ENCODE measurements at regions not wholly inside any gene's neighbourhood (a gene's known extent, or its start where the extent isn't known, plus 50 kb on each side); places are given as distances from the start of the nearest gene placed in this dataset.

GRCh38 chr3:163422671-163423070 lies 1655.6 kb downstream of the SI start:
- H3K36me3 ChIP-seq (replicated peaks in 1 of 2; ENCODE audit: insufficient read depth in 1 of 2, low read depth in 2 of 2) = no peaks in the 10 kb centered on the region
- no peaks in the 10 kb centered on the region for H3K4me1 ChIP-seq
- no peaks in the 10 kb centered on the region for H3K9me3 ChIP-seq
- ATAC-seq (no peak), DNase-seq (no peak)
- no peaks in the 10 kb centered on the region for H3K27me3 ChIP-seq
- no peak overlapping the region for H3K4me3 ChIP-seq
- 72 to 88% methylated on average over 3 of the region's 3 CpGs for WGBS, 2 donors
- intact Hi-C loops (cut with DNase I) = no loop called here
- no peak for TF ChIP-seq CTCF (IDR thresholded peaks at IDR 0.05)
- no peak overlapping the region for H3K27ac ChIP-seq

GRCh38 chr3:163391407-163392181 lies 1686.7 kb downstream of the SI start:
- Histone ChIP-seq H3K4me1 (no peaks in the 10 kb centered on the region), H3K4me3 (no peak overlapping the region), H3K9me3 (no peaks in the 10 kb centered on the region), H3K36me3 (replicated peaks in 1 of 2; ENCODE audit: insufficient read depth in 1 of 2, low read depth in 2 of 2) (no peaks in the 10 kb centered on the region), H3K27me3 (no peaks in the 10 kb centered on the region), H3K27ac (no peak overlapping the region)
- no peak for ATAC-seq
- 56 to 66% methylated on average over 3 of the region's 3 CpGs for WGBS, 2 donors
- TF ChIP-seq CTCF (IDR thresholded peaks at IDR 0.05) (no peak), POLR2A (IDR thresholded peaks at IDR 0.05) (no peak)
- intact Hi-C loops (cut with DNase I) = no loop called here
- DNase-seq = no peak

GRCh38 chr3:163384383-163384782 lies 1693.9 kb downstream of the SI start:
- Histone ChIP-seq H3K4me3 (no peak overlapping the region), H3K36me3 (replicated peaks in 1 of 2; ENCODE audit: insufficient read depth in 1 of 2, low read depth in 2 of 2) (no peaks in the 10 kb centered on the region), H3K27me3 (no peaks in the 10 kb centered on the region), H3K4me1 (no peaks in the 10 kb centered on the region), H3K9me3 (no peaks in the 10 kb centered on the region), H3K27ac (no peak overlapping the region)
- ATAC-seq (no peak), DNase-seq (no peak)
- intact Hi-C loops (cut with DNase I) = no loop called here
- 64 to 75% methylated on average over 1 of the region's 1 CpG for WGBS, 2 donors
- TF ChIP-seq POLR2A (IDR thresholded peaks at IDR 0.05) (no peak), CTCF (IDR thresholded peaks at IDR 0.05) (no peak)

- Histone ChIP-seq H3K4me1 (no peaks in the 10 kb centered on the region), H3K4me3 (no peak overlapping the region), H3K9me3 (no peaks in the 10 kb centered on the region), H3K27ac (no peak overlapping the region), H3K36me3 (replicated peaks in 1 of 2; ENCODE audit: insufficient read depth in 1 of 2, low read depth in 2 of 2) (no peaks in the 10 kb centered on the region), H3K27me3 (no peaks in the 10 kb centered on the region)
- DNase-seq (no peak), ATAC-seq (no peak)
- WGBS, 2 donors = 21% methylated on average over 2 of the region's 2 CpGs
- TF ChIP-seq CTCF (IDR thresholded peaks at IDR 0.05) (no peak), POLR2A (IDR thresholded peaks at IDR 0.05) (no peak)
- intact Hi-C loops (cut with DNase I) = no loop called here
Measured at GRCh38 chr3:163382183-163382582, 1696.1 kb downstream of the SI start.

GRCh38 chr3:163368168-163368567 lies 1710.1 kb downstream of the SI start:
- H3K9me3 ChIP-seq = no peaks in the 10 kb centered on the region
- no peak for DNase-seq

More at GRCh38 chr3:163368168-163368567, 1710.1 kb downstream of the SI start:
- intact Hi-C loops (cut with DNase I) = no loop called here
- Histone ChIP-seq H3K4me1 (no peaks in the 10 kb centered on the region), H3K36me3 (replicated peaks in 1 of 2; ENCODE audit: insufficient read depth in 1 of 2, low read depth in 2 of 2) (no peaks in the 10 kb centered on the region), H3K27me3 (no peaks in the 10 kb centered on the region), H3K27ac (no peak overlapping the region), H3K4me3 (no peak overlapping the region)
- TF ChIP-seq CTCF (IDR thresholded peaks at IDR 0.05) = no peak
- ATAC-seq = no peak
